Neural crest cell (in vitro differentiated cells): ENCODE measurements at regions not wholly inside any gene's neighbourhood (a gene's known extent, or its start where the extent isn't known, plus 50 kb on each side); places are given as distances from the start of the nearest gene placed in this dataset.
"Not testable (repeated sequence)": the region's sequence is repeated elsewhere in the genome, so short reads cannot be mapped to it uniquely, and the experiment has no call there.

Experiments
- DNase-seq: peaks from one replicate; pipeline ENCODE4 v3.0.0; 2021; ENCODE audit warnings: low read depth, mixed read lengths, low spot score
- H3K27ac Mint-ChIP-seq: one replicate; pipeline ENCODE4 v1.8.0; 2021; ENCODE audit warnings: mild to moderate bottlenecking, mixed read lengths; ENCODE audit not compliant: unreplicated experiment
- H3K27me3 Mint-ChIP-seq: 2 replicates; pipeline ENCODE4 v1.8.0; 2021; ENCODE audit warnings: low read depth, mild to moderate bottlenecking, mixed read lengths
- H3K36me3 Mint-ChIP-seq: 2 replicates; pipeline ENCODE4 v1.8.0; 2021; ENCODE audit warnings: low read depth, mild to moderate bottlenecking, mixed read lengths
- H3K4me1 Mint-ChIP-seq: 2 replicates; pipeline ENCODE4 v1.8.0; 2021; ENCODE audit warnings: mixed read lengths
- H3K4me3 Mint-ChIP-seq: one replicate; pipeline ENCODE4 v1.8.0; 2021; ENCODE audit warnings: mild to moderate bottlenecking, mixed read lengths
- H3K9me3 Mint-ChIP-seq: 2 replicates; pipeline ENCODE4 v1.8.0; 2021; ENCODE audit warnings: mixed read lengths
- CTCF ChIP-seq: fragments of 200-600 bp; sonication (generic); conservative IDR thresholded peaks from 2 replicates; pipeline ENCODE4 v1.5.0; 2021; ENCODE audit warnings: antibody characterized with exemption, mild to moderate bottlenecking

- Mint-ChIP-seq H3K27ac (no peak overlapping the region), H3K36me3 (peaks cover 3% of the 10 kb centered on the region), H3K27me3 (peaks cover 22% of the 10 kb centered on the region), H3K4me1 (peaks cover 4% of the 10 kb centered on the region), H3K4me3 (no peak overlapping the region), H3K9me3 (peaks cover 2% of the 10 kb centered on the region)
- no peak for DNase-seq
- TF ChIP-seq CTCF = no peak
Measured at GRCh38 chr15:83378921-83379578, 68.1 kb upstream of the SH3GL3 start.

- Mint-ChIP-seq H3K4me3 (no peak overlapping the region), H3K27ac (no peak overlapping the region), H3K4me1 (peaks cover 4% of the 10 kb centered on the region), H3K9me3 (peaks cover 2% of the 10 kb centered on the region), H3K27me3 (peaks cover 17% of the 10 kb centered on the region), H3K36me3 (peaks cover 3% of the 10 kb centered on the region)
- DNase-seq = no peak
- TF ChIP-seq CTCF = no peak
Measured at GRCh38 chr15:83379579-83379959, 67.6 kb upstream of the SH3GL3 start.

GRCh38 chr15:83380059-83380458, 67.1 kb upstream of the SH3GL3 start:
- no peak overlapping the region for H3K4me3 Mint-ChIP-seq
- no peak overlapping the region for H3K27ac Mint-ChIP-seq
- H3K27me3 Mint-ChIP-seq = peaks cover 16% of the 10 kb centered on the region
- TF ChIP-seq CTCF = no peak
- DNase-seq = no peak
- H3K36me3 Mint-ChIP-seq = peaks cover 3% of the 10 kb centered on the region
- peaks cover 4% of the 10 kb centered on the region for H3K4me1 Mint-ChIP-seq
- H3K9me3 Mint-ChIP-seq = peaks cover 2% of the 10 kb centered on the region

- peak; percentile 50 for TF ChIP-seq CTCF
- Mint-ChIP-seq H3K27me3 (peaks cover 12% of the 10 kb centered on the region), H3K4me1 (peaks cover 4% of the 10 kb centered on the region), H3K4me3 (peak overlapping the region; percentile 54), H3K36me3 (peaks cover 3% of the 10 kb centered on the region), H3K27ac (no peak overlapping the region), H3K9me3 (peaks cover 2% of the 10 kb centered on the region)
- DNase-seq = no peak
Measured at GRCh38 chr15:83380682-83381081, 66.5 kb upstream of the SH3GL3 start.

- H3K27ac Mint-ChIP-seq = peak overlapping the region; percentile 97
- H3K27me3 Mint-ChIP-seq, DNase-seq: not testable (repeated sequence)
Measured at GRCh38 chr15:83383608-83384139, 63.5 kb upstream of the SH3GL3 start.

GRCh38 chr15:83396101-83396500, 51.0 kb upstream of the SH3GL3 start:
- H3K27ac Mint-ChIP-seq = no peak overlapping the region
- no peak for TF ChIP-seq CTCF
- no peak for DNase-seq
- no peaks in the 10 kb centered on the region for H3K9me3 Mint-ChIP-seq
- H3K36me3 Mint-ChIP-seq = no peaks in the 10 kb centered on the region
- H3K4me3 Mint-ChIP-seq = no peak overlapping the region
- H3K4me1 Mint-ChIP-seq = peaks cover 11% of the 10 kb centered on the region
- peaks cover 19% of the 10 kb centered on the region for H3K27me3 Mint-ChIP-seq

More at GRCh38 chr15:83383608-83384139, 63.5 kb upstream of the SH3GL3 start:
- not testable (repeated sequence) for H3K9me3 Mint-ChIP-seq, H3K4me1 Mint-ChIP-seq, H3K36me3 Mint-ChIP-seq
- H3K4me3 Mint-ChIP-seq = peak overlapping the region; percentile 92
